SU-DHL-6 (cell line): ENCODE measurements at regions not wholly inside any gene's neighbourhood (a gene's known extent, or its start where the extent isn't known, plus 50 kb on each side); places are given as distances from the start of the nearest gene placed in this dataset.
A peak's percentile ranks its signal among the peaks of the same experiment; 100 is the strongest.

Experiments
- H2AFZ ChIP-seq: fragments of 200-600 bp; sonication (generic); 2 replicates; pipeline ENCODE4 v1.6.1; 2014; ENCODE audit warnings: low read depth, mild to moderate bottlenecking, moderate library complexity, mixed read lengths, antibody characterized with exemption, low read length; ENCODE audit not compliant: severe bottlenecking
- H3F3A ChIP-seq: fragments of 200-600 bp; shearing (Covaris generic); 2 replicates; pipeline ENCODE4 v1.6.0; 2016; ENCODE audit warnings: antibody characterized with exemption, mild to moderate bottlenecking; ENCODE audit not compliant: insufficient read depth
- H3K27ac ChIP-seq: fragments of 200-600 bp; sonication (generic); 2 replicates; pipeline ENCODE4 v1.5.1; 2016; ENCODE audit warnings: low read depth, mild to moderate bottlenecking, low read length, moderate library complexity, mixed read lengths
- H3K27me3 ChIP-seq: fragments of 200-600 bp; sonication (generic), shearing (Covaris generic); 2 replicates; pipeline ENCODE4 v1.6.0; 2014; ENCODE audit warnings: mild to moderate bottlenecking, low read length
- H3K36me3 ChIP-seq: fragments of 200-600 bp; sonication (generic); 2 replicates; pipeline ENCODE4 v1.6.1; 2014; ENCODE audit warnings: mild to moderate bottlenecking, low read length, mixed read lengths
- H3K4me2 ChIP-seq: fragments of 300-600, 200-600 bp; shearing (Covaris generic), sonication (generic); 2 replicates; pipeline ENCODE4 v1.6.0; 2014; ENCODE audit warnings: low read length, low read depth, mild to moderate bottlenecking; ENCODE audit not compliant: poor library complexity, severe bottlenecking
- H3K4me3 ChIP-seq: fragments of 200-600 bp; sonication (generic); 2 replicates; pipeline ENCODE4 v1.5.1; 2014; ENCODE audit warnings: antibody characterized with exemption, low read length, mild to moderate bottlenecking, mixed read lengths; ENCODE audit not compliant: insufficient read depth, poor library complexity, severe bottlenecking
- H3K79me2 ChIP-seq: fragments of 200-600 bp; sonication (generic); 2 replicates; pipeline ENCODE4 v1.6.1; 2014; ENCODE audit warnings: mild to moderate bottlenecking, low read length, moderate library complexity; ENCODE audit not compliant: insufficient read depth
- H3K9ac ChIP-seq: fragments of 200-600 bp; sonication (generic); 2 replicates; pipeline ENCODE4 v1.7.0; 2014; ENCODE audit warnings: mild to moderate bottlenecking, low read length
- H3K9me2 ChIP-seq: fragments of 200-600 bp; sonication (generic); replicated peaks from 2 replicates; pipeline ENCODE4 v1.6.1; 2014; ENCODE audit warnings: low read length; ENCODE audit not compliant: insufficient read depth
- H3K9me3 ChIP-seq: fragments of 200-600 bp; sonication (generic); 2 replicates; pipeline ENCODE4 v1.6.1; 2014; ENCODE audit warnings: low read length, mixed read lengths; ENCODE audit not compliant: insufficient read depth
- H4K20me1 ChIP-seq: fragments of 200-600 bp; sonication (generic); 2 replicates; pipeline ENCODE4 v1.6.1; 2014; ENCODE audit warnings: low read depth, mild to moderate bottlenecking, antibody characterized with exemption, low read length, moderate library complexity, mixed read lengths
- EZH2phosphoT487 ChIP-seq: fragments of 200-600 bp; sonication (generic), shearing (Covaris generic); conservative IDR thresholded peaks from 2 replicates; pipeline ENCODE4 v1.6.1; 2018; ENCODE audit warnings: mild to moderate bottlenecking, antibody characterized with exemption, low read length, moderate library complexity, mixed read lengths
- TF ChIP-seq, protein P1 (sequence below): fragments of 200-600 bp; sonication (generic); IDR thresholded peaks from one replicate; pipeline ENCODE4 v1.5.1; 2017; ENCODE audit warnings: antibody characterized with exemption, mild to moderate bottlenecking, low read length, moderate library complexity; ENCODE audit not compliant: insufficient read depth, poor library complexity, severe bottlenecking

DNA sequence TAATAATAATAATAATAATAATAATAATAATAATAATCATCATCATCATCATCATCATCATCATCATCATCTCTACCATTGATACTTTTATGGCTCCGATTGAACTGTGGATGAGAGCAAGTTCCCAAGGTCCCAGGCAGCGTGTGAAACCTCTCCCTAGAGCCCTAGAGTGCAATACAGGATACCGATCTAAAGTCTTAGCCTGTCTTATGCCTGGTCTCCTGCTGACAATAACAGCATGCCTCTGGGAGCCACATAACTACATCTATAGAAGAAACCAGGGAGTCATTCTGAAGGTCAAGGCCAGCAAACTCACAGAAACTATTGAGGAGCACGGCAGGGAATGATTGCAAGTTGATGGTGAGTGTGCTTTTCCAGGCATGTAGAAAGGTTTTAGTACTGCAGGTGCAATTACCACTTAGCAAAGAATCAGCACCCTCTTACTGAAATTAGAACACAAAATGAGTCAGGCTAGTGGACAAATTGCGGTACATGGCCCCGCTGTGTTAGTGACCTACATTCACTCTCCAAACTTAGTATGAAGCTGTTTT lies 457.2 kb upstream of the CDH20 start:
- no peak overlapping the region for H3K9ac ChIP-seq
- H4K20me1 ChIP-seq, result no peaks in the 10 kb centered on the region
- H3K9me2 ChIP-seq, result no peaks in the 10 kb centered on the region
- no peak for TF ChIP-seq EZH2phosphoT487
- TF ChIP-seq, protein P1, sequence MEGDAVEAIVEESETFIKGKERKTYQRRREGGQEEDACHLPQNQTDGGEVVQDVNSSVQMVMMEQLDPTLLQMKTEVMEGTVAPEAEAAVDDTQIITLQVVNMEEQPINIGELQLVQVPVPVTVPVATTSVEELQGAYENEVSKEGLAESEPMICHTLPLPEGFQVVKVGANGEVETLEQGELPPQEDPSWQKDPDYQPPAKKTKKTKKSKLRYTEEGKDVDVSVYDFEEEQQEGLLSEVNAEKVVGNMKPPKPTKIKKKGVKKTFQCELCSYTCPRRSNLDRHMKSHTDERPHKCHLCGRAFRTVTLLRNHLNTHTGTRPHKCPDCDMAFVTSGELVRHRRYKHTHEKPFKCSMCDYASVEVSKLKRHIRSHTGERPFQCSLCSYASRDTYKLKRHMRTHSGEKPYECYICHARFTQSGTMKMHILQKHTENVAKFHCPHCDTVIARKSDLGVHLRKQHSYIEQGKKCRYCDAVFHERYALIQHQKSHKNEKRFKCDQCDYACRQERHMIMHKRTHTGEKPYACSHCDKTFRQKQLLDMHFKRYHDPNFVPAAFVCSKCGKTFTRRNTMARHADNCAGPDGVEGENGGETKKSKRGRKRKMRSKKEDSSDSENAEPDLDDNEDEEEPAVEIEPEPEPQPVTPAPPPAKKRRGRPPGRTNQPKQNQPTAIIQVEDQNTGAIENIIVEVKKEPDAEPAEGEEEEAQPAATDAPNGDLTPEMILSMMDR, result no peak
- H3K4me2 ChIP-seq, result no peak overlapping the region
- no peak overlapping the region for H3K4me3 ChIP-seq
- no peaks in the 10 kb centered on the region for H3K36me3 ChIP-seq
- no peak overlapping the region for H2AFZ ChIP-seq
- H3K27me3 ChIP-seq, result no peaks in the 10 kb centered on the region
- no peaks in the 10 kb centered on the region for H3F3A ChIP-seq
- H3K27ac ChIP-seq, result no peak overlapping the region
- H3K79me2 ChIP-seq, result no peaks in the 10 kb centered on the region
- H3K9me3 ChIP-seq, result no peaks in the 10 kb centered on the region

DNA sequence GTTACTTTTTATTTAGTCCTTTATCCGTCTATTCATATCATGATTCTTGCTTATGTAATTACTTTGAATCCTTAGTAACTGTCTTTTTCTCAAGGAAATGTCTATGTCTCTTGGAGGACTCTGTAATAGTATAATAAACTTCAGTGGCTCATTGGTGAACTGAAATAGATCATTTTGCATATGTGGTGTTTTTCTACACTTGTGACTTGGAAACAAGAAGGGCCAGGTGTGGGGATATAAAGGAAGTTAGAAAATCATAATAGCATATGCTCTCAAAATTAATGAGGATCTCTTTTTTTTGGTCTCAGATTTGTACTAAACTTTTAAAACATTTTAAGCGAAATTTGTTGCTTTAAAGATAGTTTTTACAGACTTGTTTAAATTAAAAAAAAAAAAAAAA lies 453.0 kb upstream of the CDH20 start:
- no peaks in the 10 kb centered on the region for H4K20me1 ChIP-seq
- no peaks in the 10 kb centered on the region for H3K9me2 ChIP-seq
- no peak overlapping the region for H3K9ac ChIP-seq
- H3F3A ChIP-seq, result no peaks in the 10 kb centered on the region
- no peaks in the 10 kb centered on the region for H3K79me2 ChIP-seq
- H3K9me3 ChIP-seq, result no peaks in the 10 kb centered on the region
- no peaks in the 10 kb centered on the region for H3K27me3 ChIP-seq
- no peak overlapping the region for H3K4me3 ChIP-seq
- H3K4me2 ChIP-seq, result peak overlapping the region; percentile 15
- no peak overlapping the region for H2AFZ ChIP-seq
- no peaks in the 10 kb centered on the region for H3K36me3 ChIP-seq
- peak overlapping the region; percentile 75 for H3K27ac ChIP-seq
- TF ChIP-seq, protein P1, result no peak
- TF ChIP-seq EZH2phosphoT487, result no peak

- H2AFZ ChIP-seq, result no peak overlapping the region
- TF ChIP-seq, protein P1, result no peak
- no peak for TF ChIP-seq EZH2phosphoT487
- H4K20me1 ChIP-seq, result no peaks in the 10 kb centered on the region
- no peak overlapping the region for H3K27ac ChIP-seq
- H3K79me2 ChIP-seq, result no peaks in the 10 kb centered on the region
- H3K9me3 ChIP-seq, result no peaks in the 10 kb centered on the region
- no peaks in the 10 kb centered on the region for H3K27me3 ChIP-seq
- no peak overlapping the region for H3K9ac ChIP-seq
- no peak overlapping the region for H3K4me2 ChIP-seq
- no peaks in the 10 kb centered on the region for H3F3A ChIP-seq
- H3K9me2 ChIP-seq, result no peaks in the 10 kb centered on the region
- H3K4me3 ChIP-seq, result no peak overlapping the region
- no peaks in the 10 kb centered on the region for H3K36me3 ChIP-seq
Observed at GRCh38 chr18:60883587-60883986, 449.6 kb upstream of the CDH20 start.
